WTC11 (cell line): ENCODE measurements at regions not wholly inside any gene's neighbourhood (a gene's known extent, or its start where the extent isn't known, plus 50 kb on each side); places are given as distances from the start of the nearest gene placed in this dataset.

Experiments used
- ATAC-seq: fragments of 200-7000 bp; cut with Tn5 transposase; 2 replicates; pipeline ENCODE4 v1.10.0; 2021; ENCODE audit warnings: mild to moderate bottlenecking, moderate library complexity
- CTCF ChIA-PET: fragments of 300-600 bp; sonication (Branson Sonifier 250); formaldehyde crosslinking; loops from one replicate; lab custom pipeline; 2021; ENCODE audit warnings: antibody characterized with exemption; lab: Charles Lee
- POLR2A ChIA-PET: fragments of 350-600 bp; sonication (Branson Sonifier 250); formaldehyde crosslinking; loops from one replicate; lab custom pipeline; 2021; ENCODE audit warnings: antibody characterized with exemption; lab: Charles Lee
- DNase-seq: peaks from one replicate; pipeline ENCODE4 v3.0.0; 2021; ENCODE audit warnings: low spot score
- H3K27ac Mint-ChIP-seq: 2 replicates; pipeline ENCODE4 v1.8.0; 2021; ENCODE audit warnings: mixed read lengths
- H3K27me3 Mint-ChIP-seq: 2 replicates; pipeline ENCODE4 v1.8.0; 2021; ENCODE audit warnings: low read depth, mild to moderate bottlenecking, moderate library complexity, mixed read lengths
- H3K36me3 Mint-ChIP-seq: 2 replicates; pipeline ENCODE4 v1.8.0; 2021; ENCODE audit warnings: mixed read lengths
- H3K4me1 Mint-ChIP-seq: 2 replicates; pipeline ENCODE4 v1.8.0; 2022; ENCODE audit warnings: mixed read lengths
- H3K4me3 Mint-ChIP-seq: 2 replicates; pipeline ENCODE4 v1.8.0; 2021; ENCODE audit warnings: mild to moderate bottlenecking, moderate library complexity, mixed read lengths
- H3K9me3 Mint-ChIP-seq: 2 replicates; pipeline ENCODE4 v1.8.0; 2021; ENCODE audit warnings: mixed read lengths
- ATF2 ChIP-seq: sonication (generic); formaldehyde crosslinking; IDR thresholded peaks from 2 replicates; pipeline ENCODE4 v1.8.1; 2022; ENCODE audit warnings: low read depth, missing genetic modification reagents, borderline replicate concordance
- E2F4 ChIP-seq: sonication (generic); formaldehyde crosslinking; IDR thresholded peaks from 2 replicates; pipeline ENCODE4 v1.8.1; 2022; ENCODE audit warnings: low read depth, mild to moderate bottlenecking, moderate library complexity, missing genetic modification reagents, borderline replicate concordance
- E2F5 ChIP-seq: sonication (generic); formaldehyde crosslinking; IDR thresholded peaks from 2 replicates; pipeline ENCODE4 v1.8.1; 2022; ENCODE audit warnings: mild to moderate bottlenecking, moderate library complexity, missing genetic modification reagents
- ERG ChIP-seq: fragments of 250-450 bp; sonication (Bioruptor Pico); IDR thresholded peaks from 2 replicates; pipeline ENCODE4 v1.8.0; 2021; ENCODE audit warnings: mild to moderate bottlenecking
- FOXP1 ChIP-seq: sonication (generic); formaldehyde crosslinking; IDR thresholded peaks from 2 replicates; pipeline ENCODE4 v1.8.0; 2022; ENCODE audit warnings: missing genetic modification reagents, mild to moderate bottlenecking, moderate library complexity, borderline replicate concordance
- HMGA2 ChIP-seq: fragments of 250-450 bp; sonication (Bioruptor Pico); IDR thresholded peaks from 2 replicates; pipeline ENCODE4 v1.4.0; 2021; ENCODE audit warnings: mild to moderate bottlenecking, moderate library complexity
- IRF1 ChIP-seq: sonication (generic); formaldehyde crosslinking; IDR thresholded peaks from 2 replicates; pipeline ENCODE4 v1.8.0; 2023; ENCODE audit warnings: missing genetic modification reagents
- JAZF1 ChIP-seq: fragments of 250-450 bp; sonication (Bioruptor Pico); IDR thresholded peaks from 2 replicates; pipeline ENCODE4 v1.9.0; 2021; ENCODE audit warnings: moderate library complexity, mild to moderate bottlenecking, inconsistent platforms
- MYBL2 ChIP-seq: sonication (generic); formaldehyde crosslinking; IDR thresholded peaks from 2 replicates; pipeline ENCODE4 v1.8.1; 2023; ENCODE audit warnings: mild to moderate bottlenecking, moderate library complexity, missing genetic modification reagents
- NR3C1 ChIP-seq: sonication (generic); formaldehyde crosslinking; conservative IDR thresholded peaks from 2 replicates; pipeline ENCODE4 v1.8.1; 2023; ENCODE audit warnings: low read depth, mild to moderate bottlenecking, missing genetic modification reagents
- RELA ChIP-seq: sonication (generic); formaldehyde crosslinking; IDR thresholded peaks from 2 replicates; pipeline ENCODE4 v1.8.1; 2022; ENCODE audit warnings: missing genetic modification reagents, mild to moderate bottlenecking, borderline replicate concordance
- RORB ChIP-seq: fragments of 250-450 bp; sonication (Bioruptor Pico); IDR thresholded peaks from 2 replicates; pipeline ENCODE4 v1.9.0; 2021; ENCODE audit warnings: mild to moderate bottlenecking
- SMAD4 ChIP-seq: sonication (generic); formaldehyde crosslinking; IDR thresholded peaks from 2 replicates; pipeline ENCODE4 v1.8.0; 2022; ENCODE audit warnings: mild to moderate bottlenecking, missing genetic modification reagents
- TP53 ChIP-seq: sonication (generic); formaldehyde crosslinking; IDR thresholded peaks from 2 replicates; pipeline ENCODE4 v1.8.1; 2023; ENCODE audit warnings: mild to moderate bottlenecking, missing genetic modification reagents
- ZBTB43 ChIP-seq: sonication (generic); formaldehyde crosslinking; IDR thresholded peaks from 2 replicates; pipeline ENCODE4 v1.8.1; 2023; ENCODE audit warnings: mild to moderate bottlenecking, missing genetic modification reagents
- ZNF219 ChIP-seq: sonication (generic); formaldehyde crosslinking; IDR thresholded peaks from 2 replicates; pipeline ENCODE4 v1.8.0; 2023; ENCODE audit warnings: missing genetic modification reagents, mild to moderate bottlenecking, borderline replicate concordance
- ZNF512 ChIP-seq: sonication (generic); formaldehyde crosslinking; IDR thresholded peaks from 2 replicates; pipeline ENCODE4 v1.8.1; 2022; ENCODE audit warnings: missing genetic modification reagents, borderline replicate concordance

GRCh38 chr5:38121420-38121819 is 136.9 kb upstream of the EGFLAM start:
- POLR2A ChIA-PET, result no interaction called here
- no peak for ATAC-seq
- DNase-seq, result no peak
- TF ChIP-seq E2F4 (no peak), ZNF219 (CRISPR knock-in tag) (no peak), MYBL2 (CRISPR knock-in tag) (no peak)
- CTCF ChIA-PET, result no interaction called here
- Mint-ChIP-seq H3K36me3 (peaks cover 10% of the 10 kb centered on the region; the same call in 1 of the 2 replicates), H3K27ac (no peak overlapping the region), H3K4me3 (no peak overlapping the region), H3K27me3 (peaks cover 3% of the 10 kb centered on the region; the same call in 1 of the 2 replicates), H3K4me1 (no peaks in the 10 kb centered on the region), H3K9me3 (peaks cover 18% of the 10 kb centered on the region)

- Mint-ChIP-seq H3K27ac (no peak overlapping the region), H3K4me3 (no peak overlapping the region), H3K4me1 (peaks cover 9% of the 10 kb centered on the region), H3K9me3 (peaks cover 18% of the 10 kb centered on the region), H3K36me3 (peaks cover 10% of the 10 kb centered on the region; the same call in 1 of the 2 replicates), H3K27me3 (no peaks in the 10 kb centered on the region)
- TF ChIP-seq ERG (CRISPR knock-in tag) (no peak), HMGA2 (CRISPR knock-in tag) (no peak)
- ChIA-PET CTCF (no interaction called here), POLR2A (no interaction called here)
- ATAC-seq (no peak), DNase-seq (no peak)
These were observed 138.5 kb upstream of the EGFLAM start for GRCh38 chr5:38119836-38120235.

GRCh38 chr5:38117784-38118479 is 140.4 kb upstream of the EGFLAM start:
- ATAC-seq (no peak), DNase-seq (no peak)
- CTCF ChIA-PET, result no interaction called here
- peaks cover 9% of the 10 kb centered on the region; the same call in 1 of the 2 replicates for H3K9me3 Mint-ChIP-seq
- H3K27ac Mint-ChIP-seq, result no peak overlapping the region
- H3K36me3 Mint-ChIP-seq, result 0 out of 2 replicates have a peak, but pooled peaks cover 2% of the 10 kb centered on the region
- H3K4me1 Mint-ChIP-seq, result peaks cover 23% of the 10 kb centered on the region
- H3K27me3 Mint-ChIP-seq, result no peaks in the 10 kb centered on the region
- POLR2A ChIA-PET, result no interaction called here
- no peak overlapping the region for H3K4me3 Mint-ChIP-seq
- no peak for TF ChIP-seq ZBTB43 (CRISPR knock-in tag)
- no peak for TF ChIP-seq JAZF1 (CRISPR knock-in tag)
- no peak for TF ChIP-seq FOXP1 (CRISPR knock-in tag)
- TF ChIP-seq RELA (CRISPR knock-in tag), result no peak
- no peak for TF ChIP-seq E2F4
- no peak for TF ChIP-seq TP53 (CRISPR knock-in tag)
- no peak for TF ChIP-seq ATF2
- TF ChIP-seq SMAD4 (CRISPR knock-in tag), result no peak
- TF ChIP-seq ZNF512 (CRISPR knock-in tag), result no peak
- no peak for TF ChIP-seq RORB (CRISPR knock-in tag)
- no peak for TF ChIP-seq NR3C1 (CRISPR knock-in tag)
- no peak for TF ChIP-seq IRF1
- TF ChIP-seq E2F5 (CRISPR knock-in tag), result no peak
- no peak for TF ChIP-seq HMGA2 (CRISPR knock-in tag)
